Endothelial cell of umbilical vein (primary cell): ENCODE measurements at regions not wholly inside any gene's neighbourhood (a gene's known extent, or its start where the extent isn't known, plus 50 kb on each side); places are given as distances from the start of the nearest gene placed in this dataset.

Experiments
- BruUV-seq: library from RNA; stranded (reverse); fragments of 400-500 nt; replicated peaks from 2 replicates; lab custom pipeline; 2021; lab: Mats Ljungman, UMichigan
- CTCF ChIA-PET: fragments of 300-600, 350-600 bp; sonication (Branson Sonifier 250); formaldehyde crosslinking; loops from one replicate; lab custom pipeline; 2021; ENCODE audit warnings: antibody characterized with exemption, inconsistent platforms; lab: Charles Lee
- POLR2A ChIA-PET: fragments of 300-600, 350-600 bp; sonication (Branson Sonifier 250); formaldehyde crosslinking; loops from one replicate; lab custom pipeline; 2021; ENCODE audit warnings: antibody characterized with exemption, inconsistent platforms; lab: Charles Lee
- DNase-seq: peaks from one replicate; pipeline ENCODE4 v3.0.0-alpha.2; 2011; ENCODE audit warnings: low read depth, low spot score
- FAIRE-seq: peaks from 2 replicates; lab custom pipeline; 2011; peaks lifted over from hg19 to GRCh38; lab: Jason Lieb, UNC
- H2AFZ ChIP-seq: 2 replicates; pipeline ENCODE4 v1.6.0; 2012; ENCODE audit warnings: low read depth, low read length, control low read depth, inconsistent platforms
- H3K27ac ChIP-seq: 2 replicates; pipeline ENCODE4 v1.5.1; 2011; ENCODE audit warnings: low read depth, mild to moderate bottlenecking, control low read depth, low read length, moderate library complexity; ENCODE audit not compliant: insufficient read depth
- H3K27me3 ChIP-seq, 2 experiments: 2 replicates each; pipeline versions ENCODE4 v1.6.0 to v1.6.1; 2011; ENCODE audit warnings: low read length in 2 of 2, mixed read lengths in 1 of 2; ENCODE audit not compliant: control insufficient read depth in 2 of 2, insufficient read depth in 2 of 2
- H3K36me3 ChIP-seq, 2 experiments: 2 replicates in 1 of 2; 3 replicates in 1 of 2; pipeline ENCODE4 v1.5.1; 2011; ENCODE audit warnings: low read length in 2 of 2, mild to moderate bottlenecking in 1 of 2, moderate library complexity in 1 of 2; ENCODE audit not compliant: control insufficient read depth in 2 of 2, insufficient read depth in 2 of 2; ENCODE audit errors: extremely low read depth in 1 of 2
- H3K4me1 ChIP-seq: 3 replicates; pipeline ENCODE4 v1.5.1; 2011; ENCODE audit warnings: mild to moderate bottlenecking, low read length; ENCODE audit not compliant: control insufficient read depth, insufficient read depth; ENCODE audit errors: extremely low read depth
- H3K4me2 ChIP-seq: 2 replicates; pipeline ENCODE4 v1.6.1; 2011; ENCODE audit warnings: low read length, control low read depth, mixed read lengths; ENCODE audit not compliant: insufficient read depth
- H3K4me3 ChIP-seq, 3 experiments: fragments of 200-600 bp in 1 of 3; sonication (generic), shearing (Covaris generic) in 1 of 3; replicated peaks in 1 of 3; 2 replicates each; pipeline ENCODE4 v1.5.1; 2011 to 2016; ENCODE audit warnings: control low read depth in 3 of 3, low read length in 3 of 3, mild to moderate bottlenecking in 2 of 3, inconsistent platforms in 1 of 3, low read depth in 1 of 3, moderate library complexity in 1 of 3; ENCODE audit not compliant: insufficient read depth in 1 of 3
- H3K79me2 ChIP-seq: 2 replicates; pipeline ENCODE4 v1.6.0; 2012; ENCODE audit warnings: low read length, inconsistent platforms; ENCODE audit not compliant: control insufficient read depth, insufficient read depth
- H3K9ac ChIP-seq: replicated peaks from 2 replicates; pipeline ENCODE3; 2011; ENCODE audit warnings: low read length, control low read depth; ENCODE audit not compliant: insufficient read depth; ENCODE audit errors: extremely low read depth
- H3K9me1 ChIP-seq: replicated peaks from 3 replicates; pipeline ENCODE4 v1.6.0; 2011; ENCODE audit warnings: mild to moderate bottlenecking, low read length; ENCODE audit not compliant: control insufficient read depth, insufficient read depth; ENCODE audit errors: extremely low read depth
- H3K9me3 ChIP-seq: replicated peaks from 2 replicates; pipeline ENCODE4 v1.5.1; 2012; ENCODE audit warnings: low read length, inconsistent platforms; ENCODE audit not compliant: control insufficient read depth, insufficient read depth
- H4K20me1 ChIP-seq: replicated peaks from 2 replicates; pipeline ENCODE3; 2011; ENCODE audit warnings: mild to moderate bottlenecking, low read length; ENCODE audit not compliant: control insufficient read depth, insufficient read depth; ENCODE audit errors: extremely low read depth
- CTCF ChIP-seq, 2 donors: IDR thresholded peaks; 1 replicate in 1 of 2; 2 replicates in 1 of 2; pipeline ENCODE4 v1.5.1; 2011; ENCODE audit warnings: low read length in 2 of 2, mild to moderate bottlenecking in 2 of 2, moderate library complexity in 2 of 2, control low read depth in 1 of 2, inconsistent platforms in 1 of 2, low read depth in 1 of 2; ENCODE audit not compliant: insufficient read depth in 1 of 2; ENCODE audit errors: extremely low read depth in 1 of 2
- EZH2 ChIP-seq: IDR thresholded peaks from 2 replicates; pipeline ENCODE4 v1.6.1; 2012; ENCODE audit warnings: borderline replicate concordance, low read depth, mild to moderate bottlenecking, moderate library complexity, low read length, inconsistent platforms; ENCODE audit not compliant: severe bottlenecking
- FOS ChIP-seq: IDR thresholded peaks from 2 replicates; pipeline ENCODE4 v1.6.1; 2011; ENCODE audit warnings: mild to moderate bottlenecking, low read length, moderate library complexity, borderline replicate concordance; ENCODE audit not compliant: insufficient read depth
- GATA2 ChIP-seq: IDR thresholded peaks from 2 replicates; pipeline ENCODE4 v1.7.0; 2011; ENCODE audit warnings: low read depth, mild to moderate bottlenecking, moderate library complexity, mixed read lengths, low read length; ENCODE audit not compliant: insufficient read length, insufficient read depth
- JUN ChIP-seq: IDR thresholded peaks from 2 replicates; pipeline ENCODE4 v1.6.1; 2011; ENCODE audit warnings: borderline replicate concordance, low read depth; ENCODE audit not compliant: insufficient read length, insufficient read depth
- MAX ChIP-seq: IDR thresholded peaks from 2 replicates; pipeline ENCODE4 v1.6.1; 2011; ENCODE audit not compliant: insufficient read depth, insufficient read length
- MYC ChIP-seq: IDR thresholded peaks from one replicate; pipeline ENCODE4 v1.6.1; 2011; ENCODE audit warnings: mild to moderate bottlenecking, low read depth, low read length
- POLR2A ChIP-seq: IDR thresholded peaks from 2 replicates; pipeline ENCODE4 v1.6.1; 2012; ENCODE audit warnings: low read depth, mild to moderate bottlenecking, control low read depth, low read length
- POLR2AphosphoS5 ChIP-seq: IDR thresholded peaks from 2 replicates; pipeline ENCODE4 v1.6.1; 2012; ENCODE audit warnings: low read depth, mild to moderate bottlenecking, control low read depth, low read length, moderate library complexity; ENCODE audit not compliant: insufficient read depth
- dilution Hi-C: fragments of 300-500 bp; cut with MboI; formaldehyde crosslinking; loops from one replicate; pipeline ENCODE4 v1.15.0; 2019; ENCODE audit warnings: low sequenced_read_pairs; ENCODE audit not compliant: extremely low pct_ligation_motif_present
- intact Hi-C: fragments of 100-400 bp; cut with micrococcal nuclease; formaldehyde crosslinking; loops from one replicate; pipeline ENCODE4 v1.10.0; 2022

GRCh38 chr20:52800734-52801627 lies 171.2 kb upstream of the TSHZ2 start:
- Histone ChIP-seq H3K27ac (no peak overlapping the region), H3K4me1 (no peaks in the 10 kb centered on the region)

More at GRCh38 chr20:52800734-52801627, 171.2 kb upstream of the TSHZ2 start:
- DNase-seq (no peak), FAIRE-seq (no peak)
- dilution Hi-C loops (no loop called here), intact Hi-C loops (no loop called here)
- ChIA-PET POLR2A (no interaction called here), CTCF (no interaction called here)
- Histone ChIP-seq H3K4me2 (no peak overlapping the region), H3K4me3 (no peak overlapping the region), H3K36me3 (no peaks in the 10 kb centered on the region), H3K27me3 (no peaks in the 10 kb centered on the region), H3K9ac (no peak overlapping the region), H4K20me1 (no peaks in the 10 kb centered on the region), H3K9me1 (no peaks in the 10 kb centered on the region), H3K79me2 (no peaks in the 10 kb centered on the region), H2AFZ (no peak overlapping the region), H3K9me3 (no peaks in the 10 kb centered on the region)
- TF ChIP-seq MAX (no peak), POLR2A (no peak), JUN (no peak), FOS (no peak), MYC (no peak), CTCF (IDR thresholded peaks at IDR 0.05; ENCODE audit: extremely low read depth in 1 of 2, insufficient read depth in 1 of 2, low read depth in 1 of 2, low read length in 2 of 2) (no peak), EZH2 (no peak), POLR2AphosphoS5 (no peak), GATA2 (no peak)
- BruUV-seq, result no TSS peak
